ENCODE measurements at regions not wholly inside any gene's neighbourhood (a gene's known extent, or its start where the extent isn't known, plus 50 kb on each side); places are given as distances from the start of the nearest gene placed in this dataset.

DNA sequence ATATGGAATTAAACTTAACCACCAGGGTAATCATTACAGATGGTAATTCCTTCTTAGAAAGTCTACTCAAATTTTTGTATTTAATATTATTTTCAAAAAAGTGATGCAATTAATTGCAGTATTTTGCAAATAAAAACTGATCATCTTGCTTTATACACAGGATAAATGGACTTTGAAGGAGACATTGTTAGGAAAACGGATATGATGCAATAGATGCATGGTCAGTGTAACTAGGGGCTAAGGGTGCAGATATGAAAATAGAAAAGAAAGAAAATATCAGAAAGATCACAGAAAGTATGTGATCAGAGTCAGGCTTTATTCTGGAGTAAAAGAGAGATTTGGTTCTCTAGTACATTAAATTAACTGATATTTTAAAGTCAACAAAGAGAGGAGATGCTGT, 401.7 kb downstream of the TLL1 start:
- no peak for DNase-seq

GRCh38 chr4:166277401-166277800, 404.4 kb downstream of the TLL1 start:
- DNase-seq: no peak

DNA sequence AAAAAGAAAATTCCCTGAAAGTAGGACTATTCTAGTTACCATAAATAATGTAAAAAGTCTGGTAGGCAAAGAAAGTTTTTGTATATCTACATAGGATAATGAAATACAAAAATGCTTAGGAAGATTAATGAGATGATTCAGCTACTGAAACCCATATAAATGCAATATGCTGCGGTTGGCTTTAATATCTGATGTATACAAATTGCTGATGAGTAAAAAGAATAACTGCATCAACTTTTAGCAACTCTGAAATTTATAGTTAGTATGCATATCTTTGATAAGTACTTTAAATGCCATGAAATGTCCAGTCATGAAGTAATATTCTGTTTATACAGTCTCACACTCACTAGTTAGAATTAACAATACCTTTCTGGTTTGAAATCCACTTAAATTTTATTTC, 404.8 kb downstream of the TLL1 start:
- DNase-seq: no peak

DNA sequence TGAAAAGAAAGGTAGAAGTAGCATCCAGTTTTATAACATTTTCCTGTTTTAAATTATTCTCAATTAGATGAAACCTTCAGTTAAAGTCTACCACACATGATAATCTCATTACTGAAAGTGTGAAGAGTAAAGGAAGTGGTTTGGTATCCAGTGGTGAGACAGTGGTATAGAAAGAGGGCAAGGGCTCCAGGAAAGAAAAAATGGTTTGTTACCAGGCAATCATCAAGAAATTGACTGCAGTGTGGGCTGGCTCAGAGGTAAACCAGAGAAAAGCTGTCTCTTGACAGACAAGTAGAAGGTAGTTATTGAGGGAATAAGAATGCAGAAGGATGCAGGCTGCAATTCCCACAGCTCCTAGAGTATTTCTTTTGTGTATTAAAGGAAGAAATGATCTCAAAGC, 406.2 kb downstream of the TLL1 start:
- DNase-seq: no peak

DNA sequence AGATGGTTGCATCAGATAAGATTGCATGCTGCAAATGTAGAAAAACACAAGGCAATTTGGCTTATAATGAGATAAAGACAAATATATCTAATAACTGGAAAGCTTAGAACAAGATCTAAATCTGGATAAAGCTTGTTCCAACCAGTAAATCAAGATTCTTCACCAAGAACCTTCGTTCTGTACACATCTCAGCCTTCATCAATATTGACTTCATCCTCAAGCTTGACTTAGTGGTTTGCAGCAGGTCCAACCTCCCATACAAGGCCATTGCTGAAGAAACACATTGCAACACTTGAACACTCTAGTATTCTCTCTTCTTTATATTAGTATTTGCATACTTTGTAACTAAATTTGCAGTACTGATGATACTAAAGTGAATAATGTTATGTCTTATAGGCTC, 407.6 kb downstream of the TLL1 start:
- DNase-seq: no peak

- DNase-seq: no peak
These were observed 409.2 kb downstream of the TLL1 start for GRCh38 chr4:166282081-166282770.

- no peak for DNase-seq
These were observed 411.2 kb downstream of the TLL1 start for GRCh38 chr4:166284221-166284620.

GRCh38 chr4:166290426-166290825, 417.4 kb downstream of the TLL1 start:
- no peak for DNase-seq

GRCh38 chr4:166293556-166293955, 420.5 kb downstream of the TLL1 start:
- DNase-seq: no peak

GRCh38 chr4:166301266-166301665, 428.2 kb downstream of the TLL1 start:
- no peak for DNase-seq

- no peak for DNase-seq
These were observed 435.6 kb downstream of the TLL1 start for GRCh38 chr4:166308647-166309046.

DNA sequence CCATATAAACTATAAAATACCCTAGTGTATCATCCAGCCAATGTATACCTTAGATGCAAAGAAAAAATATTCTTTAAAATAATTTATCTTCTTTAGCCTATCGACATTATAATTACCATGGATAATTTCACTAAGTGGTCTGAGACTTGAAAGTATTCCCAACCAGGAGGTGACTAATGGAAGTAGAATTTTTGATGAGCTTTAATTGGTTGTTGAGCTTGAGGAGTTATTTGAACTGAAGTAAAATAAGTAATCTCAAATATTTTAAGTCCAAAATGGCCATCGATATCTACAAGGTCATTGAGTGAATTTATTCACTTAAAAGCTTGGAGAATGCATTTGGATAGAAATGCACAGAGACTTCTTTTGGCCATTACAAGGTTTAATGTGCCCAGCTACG, 436.2 kb downstream of the TLL1 start:
- DNase-seq: no peak

DNA sequence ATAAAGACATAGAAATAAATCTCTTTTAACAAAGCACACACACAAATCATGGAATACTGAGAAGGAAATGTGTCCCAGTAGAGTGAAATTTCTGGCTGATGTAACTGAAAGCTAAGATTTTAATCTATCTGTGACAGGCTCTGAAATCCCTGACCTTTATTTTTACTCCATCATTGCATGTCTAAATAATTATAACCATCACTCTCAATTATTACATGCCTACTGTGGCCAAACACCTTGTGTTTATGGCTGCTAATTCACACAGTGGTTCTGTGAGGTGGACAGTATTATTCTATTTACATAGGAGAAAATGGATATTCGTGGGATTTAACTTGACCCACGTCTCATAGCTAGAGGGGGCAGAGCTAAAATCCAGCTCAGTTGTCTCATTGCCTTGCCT, 438.1 kb downstream of the TLL1 start:
- no peak for DNase-seq

DNA sequence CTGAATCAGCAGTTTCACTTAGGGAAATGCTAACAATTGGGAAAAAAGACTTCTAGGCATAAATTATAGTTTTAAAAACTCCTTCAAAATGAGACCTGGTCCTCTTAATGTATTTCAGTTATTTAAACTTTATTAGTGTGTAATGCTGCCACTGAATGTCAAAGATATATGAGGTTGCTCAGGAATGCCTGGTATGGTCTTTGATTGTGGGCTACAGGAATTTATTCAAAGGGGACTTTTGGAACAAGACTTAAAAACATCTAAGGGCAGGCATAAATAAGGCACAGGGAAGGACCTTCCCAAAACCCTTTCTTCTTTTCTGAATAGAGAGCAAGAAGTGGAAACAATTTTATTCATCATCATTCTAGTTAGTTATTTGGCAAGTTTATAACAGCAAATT, 439.1 kb downstream of the TLL1 start:
- no peak for DNase-seq

GRCh38 chr4:166314902-166315301, 441.9 kb downstream of the TLL1 start:
- no peak for DNase-seq

DNA sequence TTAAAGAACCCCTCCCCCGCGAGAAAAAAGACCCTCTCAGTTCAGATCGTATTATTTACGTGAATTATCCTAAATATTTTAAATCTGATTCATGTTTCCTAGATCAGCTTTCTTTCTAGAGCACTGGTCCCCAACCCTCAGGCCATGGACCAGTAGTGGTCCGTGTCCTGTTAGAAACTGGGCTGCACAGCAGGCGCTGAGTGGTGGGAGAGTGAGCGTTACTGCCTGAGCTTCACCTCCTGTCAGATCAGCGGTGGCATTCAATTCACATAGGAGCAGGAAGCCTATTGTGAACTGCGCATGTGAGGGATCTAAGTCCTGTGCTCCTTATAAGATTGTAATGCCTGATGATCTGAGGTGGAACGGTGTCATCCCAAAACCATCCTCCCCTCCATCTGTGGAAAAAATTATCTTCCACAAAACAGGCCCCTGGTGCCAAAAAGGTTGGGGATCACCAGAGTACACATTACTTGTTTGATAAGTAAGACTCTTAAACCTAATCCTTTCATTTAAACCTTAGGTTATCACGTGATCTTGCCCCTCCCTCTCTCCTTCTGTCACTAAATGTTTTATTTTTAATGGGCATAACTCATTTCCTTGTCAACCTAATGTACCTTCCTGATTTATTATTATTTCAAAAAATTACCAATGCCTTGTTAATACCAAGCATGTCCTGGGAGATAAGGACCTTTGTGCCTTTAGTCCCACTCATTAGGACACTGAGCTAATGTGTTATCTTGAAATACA, 442.9 kb downstream of the TLL1 start:
- DNase-seq: no peak

- DNase-seq: no peak
These were observed 445.9 kb downstream of the TLL1 start for GRCh38 chr4:166318810-166319525.

DNA sequence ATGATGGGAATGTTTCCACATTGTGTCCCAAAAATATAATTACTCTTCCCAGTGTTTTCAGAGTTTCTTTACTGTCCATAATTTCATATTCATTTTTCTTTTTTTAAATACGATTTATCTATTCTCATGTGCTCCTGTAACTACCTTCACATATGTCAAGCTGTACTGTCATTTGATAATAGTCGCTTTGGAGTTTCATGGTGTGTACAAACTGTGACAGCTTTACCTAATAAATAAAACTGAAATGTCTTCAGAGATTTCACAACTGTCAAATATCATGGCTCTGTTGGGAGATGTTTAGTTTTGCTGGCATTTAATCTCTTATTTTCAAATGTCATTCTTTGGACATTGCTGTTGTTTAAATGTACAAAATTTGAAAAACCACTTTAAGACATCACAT, 450.2 kb downstream of the TLL1 start:
- no peak for DNase-seq

DNA sequence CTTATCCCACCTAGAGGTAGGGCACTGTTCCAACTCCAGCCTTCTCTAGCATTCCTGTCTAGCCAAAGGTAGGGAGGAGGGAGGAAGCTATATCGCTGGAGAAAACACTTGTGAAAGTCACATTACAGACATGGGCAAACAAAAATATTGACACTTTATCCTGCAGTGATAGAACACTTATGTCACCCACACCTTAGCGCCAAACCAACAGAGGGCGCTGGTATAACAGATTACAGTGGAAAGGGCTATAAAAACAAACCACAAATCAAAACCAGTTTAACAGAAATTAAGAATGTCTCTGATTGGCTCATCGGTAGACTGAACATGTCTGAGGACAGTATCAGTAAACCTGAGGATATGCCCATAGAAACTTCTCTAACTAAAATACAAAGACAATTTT, 451.3 kb downstream of the TLL1 start:
- no peak for DNase-seq

GRCh38 chr4:166335256-166335938, 462.4 kb downstream of the TLL1 start:
- no peak for DNase-seq

GRCh38 chr4:166341992-166342391, 469.0 kb downstream of the TLL1 start:
- no peak for DNase-seq

GRCh38 chr4:166363198-166363597, 490.2 kb downstream of the TLL1 start:
- no peak for DNase-seq

- DNase-seq: no peak
These were observed 493.0 kb downstream of the TLL1 start for GRCh38 chr4:166366012-166366411.

DNA sequence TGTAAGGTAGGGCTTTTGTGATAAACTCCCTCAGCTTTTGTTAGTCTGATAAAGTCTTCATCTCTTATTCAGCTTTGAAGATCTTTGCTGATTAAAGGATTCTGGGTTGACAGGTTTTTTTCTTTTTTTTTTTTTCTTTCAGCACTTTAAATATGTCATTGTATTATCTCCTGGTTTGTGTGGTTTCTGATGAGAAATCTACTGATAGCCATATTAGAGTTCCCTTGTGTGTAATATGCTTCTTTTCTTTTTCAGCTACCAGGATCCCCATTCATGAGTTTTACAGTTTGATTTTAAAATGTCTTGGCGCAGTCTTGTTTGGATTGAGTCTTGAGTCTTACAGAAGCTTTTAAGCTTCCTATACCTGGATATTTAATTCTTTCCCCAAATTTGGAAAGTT, 504.5 kb downstream of the TLL1 start:
- DNase-seq: no peak

Data from NCI-H2029 (cell line).